GM12801 (cell line): ENCODE measurements at regions not wholly inside any gene's neighbourhood (a gene's known extent, or its start where the extent isn't known, plus 50 kb on each side); places are given as distances from the start of the nearest gene placed in this dataset.

ENCODE experiments used
- CTCF ChIP-seq: IDR thresholded peaks from one replicate; pipeline ENCODE4 v1.5.1; 2011; ENCODE audit warnings: control low read depth; ENCODE audit not compliant: insufficient read length; ENCODE audit errors: extremely low read depth

GRCh38 chr1:29861446-29861845 lies 625.1 kb downstream of the PTPRU start:
- no peak for TF ChIP-seq CTCF

- TF ChIP-seq CTCF: no peak
Measured at GRCh38 chr1:29860681-29861080, 624.4 kb downstream of the PTPRU start.

- TF ChIP-seq CTCF: no peak
Measured at GRCh38 chr1:29860056-29860455, 623.7 kb downstream of the PTPRU start.

- no peak for TF ChIP-seq CTCF
Measured at GRCh38 chr1:29859126-29859525, 622.8 kb downstream of the PTPRU start.

- TF ChIP-seq CTCF: no peak
Measured at GRCh38 chr1:29858646-29859045, 622.3 kb downstream of the PTPRU start.

- no peak for TF ChIP-seq CTCF
Measured at GRCh38 chr1:29856340-29857114, 620.2 kb downstream of the PTPRU start.

GRCh38 chr1:29855561-29856160 lies 619.3 kb downstream of the PTPRU start:
- no peak for TF ChIP-seq CTCF
